Upper lobe of right lung (tissue), 1 donor: ENCODE measurements at regions not wholly inside any gene's neighbourhood (a gene's known extent, or its start where the extent isn't known, plus 50 kb on each side); places are given as distances from the start of the nearest gene placed in this dataset.

ENCODE experiments used
- ATAC-seq: fragments of 200-7000 bp; cut with Tn5 transposase; one replicate; pipeline ENCODE4 v1.9.1; 2020; ENCODE audit warnings: mild to moderate bottlenecking, moderate library complexity
- DNase-seq: peaks from one replicate; pipeline ENCODE4 v3.0.0-alpha.2; 2020
- H3K27ac ChIP-seq: fragments of 200-600 bp; one replicate; pipeline ENCODE4 v1.8.0; 2022
- H3K27me3 ChIP-seq: fragments of 200-600 bp; one replicate; pipeline ENCODE4 v1.8.0; 2022; ENCODE audit warnings: mild to moderate bottlenecking
- H3K36me3 ChIP-seq: fragments of 200-600 bp; one replicate; pipeline ENCODE4 v1.8.0; 2022
- H3K4me1 ChIP-seq: fragments of 200-600 bp; one replicate; pipeline ENCODE4 v1.8.0; 2022
- H3K4me3 ChIP-seq: fragments of 200-600 bp; one replicate; pipeline ENCODE4 v1.8.0; 2022; ENCODE audit warnings: mild to moderate bottlenecking
- H3K9me3 ChIP-seq: fragments of 200-600 bp; one replicate; pipeline ENCODE4 v1.8.0; 2022
- CTCF ChIP-seq: fragments of 200-600 bp; IDR thresholded peaks from one replicate; pipeline ENCODE4 v1.8.0; 2022; ENCODE audit warnings: antibody characterized with exemption
- intact Hi-C: fragments of 100-400 bp; cut with DNase I; formaldehyde crosslinking; loops from one replicate; pipeline ENCODE4 v1.11.0; 2022
- donor health status: DM: no; HTN: yes; CAD: no; lungs with severe emphysema.

- no peak for TF ChIP-seq CTCF
- no peaks in the 10 kb centered on the region for H3K4me1 ChIP-seq
These were observed 425.6 kb upstream of the SALL1 start for GRCh38 chr16:51576498-51577195.

GRCh38 chr16:51573191-51573590 lies 422.1 kb upstream of the SALL1 start:
- H3K27me3 ChIP-seq = no peaks in the 10 kb centered on the region
- ATAC-seq = no peak
- H3K4me1 ChIP-seq = no peaks in the 10 kb centered on the region
- H3K4me3 ChIP-seq = no peak overlapping the region
- intact Hi-C loops = no loop called here
- DNase-seq = no peak
- H3K36me3 ChIP-seq = no peaks in the 10 kb centered on the region
- H3K9me3 ChIP-seq = no peaks in the 10 kb centered on the region
- TF ChIP-seq CTCF = no peak
- no peak overlapping the region for H3K27ac ChIP-seq

More at GRCh38 chr16:51576498-51577195, 425.6 kb upstream of the SALL1 start:
- Histone ChIP-seq H3K27me3 (no peaks in the 10 kb centered on the region), H3K27ac (no peak overlapping the region), H3K4me3 (no peak overlapping the region), H3K9me3 (no peaks in the 10 kb centered on the region), H3K36me3 (no peaks in the 10 kb centered on the region)
- no peak for DNase-seq
- ATAC-seq = no peak
- intact Hi-C loops = no loop called here

GRCh38 chr16:51569203-51569931 lies 418.3 kb upstream of the SALL1 start:
- Histone ChIP-seq H3K4me1 (no peaks in the 10 kb centered on the region), H3K36me3 (no peaks in the 10 kb centered on the region), H3K4me3 (no peak overlapping the region), H3K9me3 (no peaks in the 10 kb centered on the region), H3K27ac (no peak overlapping the region), H3K27me3 (no peaks in the 10 kb centered on the region)
- DNase-seq = no peak
- intact Hi-C loops = no loop called here
- ATAC-seq = peak; percentile 67
- TF ChIP-seq CTCF = no peak

GRCh38 chr16:51567911-51568310 lies 416.8 kb upstream of the SALL1 start:
- intact Hi-C loops = no loop called here
- H3K36me3 ChIP-seq = no peaks in the 10 kb centered on the region
- no peaks in the 10 kb centered on the region for H3K9me3 ChIP-seq
- DNase-seq (no peak), ATAC-seq (no peak)
- no peaks in the 10 kb centered on the region for H3K27me3 ChIP-seq
- H3K4me3 ChIP-seq = no peak overlapping the region
- H3K4me1 ChIP-seq = no peaks in the 10 kb centered on the region
- no peak for TF ChIP-seq CTCF
- H3K27ac ChIP-seq = no peak overlapping the region

- H3K4me3 ChIP-seq = no peak overlapping the region
- DNase-seq (no peak), ATAC-seq (no peak)
- no peaks in the 10 kb centered on the region for H3K36me3 ChIP-seq
- intact Hi-C loops = no loop called here
- H3K4me1 ChIP-seq = no peaks in the 10 kb centered on the region
- no peak for TF ChIP-seq CTCF
- no peaks in the 10 kb centered on the region for H3K27me3 ChIP-seq
- no peak overlapping the region for H3K27ac ChIP-seq
- H3K9me3 ChIP-seq = no peaks in the 10 kb centered on the region
These were observed 414.1 kb upstream of the SALL1 start for GRCh38 chr16:51565184-51565583.
